KBM-7 (cell line): ENCODE measurements at regions not wholly inside any gene's neighbourhood (a gene's known extent, or its start where the extent isn't known, plus 50 kb on each side); places are given as distances from the start of the nearest gene placed in this dataset.
"Not testable (repeated sequence)": the region's sequence is repeated elsewhere in the genome, so short reads cannot be mapped to it uniquely, and the experiment has no call there.

Experiments used
- DNase-seq: peaks from one replicate; pipeline ENCODE4 v3.0.0-alpha.2; 2015
- in situ Hi-C: fragments of 300-500 bp; cut with MboI; formaldehyde crosslinking; loops from 2 replicates; pipeline ENCODE4 v1.14.3; 2020; ENCODE audit warnings: low sequenced_read_pairs, low pct_unique_long_range_greater_than_20kb, mixed read lengths

DNA sequence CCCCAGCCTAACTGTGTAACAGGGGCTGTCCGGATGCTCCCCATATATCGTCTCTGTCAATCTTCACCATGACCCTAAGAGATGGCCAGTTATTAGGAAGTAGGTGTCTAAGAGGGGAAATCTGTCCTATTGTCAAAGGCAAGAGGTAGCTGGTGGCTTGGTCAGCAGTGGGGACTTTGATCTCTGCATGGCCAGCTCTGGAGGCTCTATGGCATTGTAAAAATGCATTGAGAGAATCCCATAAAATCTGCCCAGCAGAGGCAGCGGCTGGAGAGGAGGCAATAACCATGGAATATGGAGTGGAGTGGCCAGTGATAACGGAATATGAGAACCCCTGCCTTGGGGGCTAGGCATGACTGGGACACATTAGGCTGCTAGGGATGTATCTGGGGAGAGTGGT is 88.8 kb downstream of the MRM1 start:
- in situ Hi-C loops: no loop called here
- no peak for DNase-seq

GRCh38 chr17:36691606-36692005 is 90.2 kb downstream of the MRM1 start:
- no peak for DNase-seq
- in situ Hi-C loops: no loop called here

DNA sequence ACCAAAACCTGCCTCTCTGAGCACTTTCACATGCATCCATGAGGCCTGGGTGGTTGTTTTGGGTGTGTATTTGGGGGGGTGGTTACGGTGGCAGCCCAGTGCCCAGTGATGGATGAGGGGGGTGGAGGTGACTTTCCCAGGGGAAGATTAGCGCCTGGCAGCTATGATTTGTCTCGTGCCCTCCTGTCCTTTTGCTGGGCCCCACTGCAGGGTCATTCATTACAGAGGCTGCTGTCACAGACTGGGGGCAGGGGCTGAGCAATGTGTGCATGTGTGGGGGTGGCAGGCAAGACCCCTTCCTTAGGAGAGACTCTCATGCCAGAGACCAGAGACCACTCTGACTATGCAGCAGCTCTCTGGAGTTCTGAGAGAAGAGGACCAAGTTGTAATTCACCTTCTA is 93.7 kb downstream of the MRM1 start:
- in situ Hi-C loops: no loop called here

GRCh38 chr17:36695710-36696109 is 94.3 kb downstream of the MRM1 start:
- DNase-seq, in situ Hi-C loops: not testable (repeated sequence)

More for the DNA sequence above, 93.7 kb downstream of the MRM1 start:
- DNase-seq: no peak

- in situ Hi-C loops: no loop called here
- no peak for DNase-seq
Measured at GRCh38 chr17:36696805-36697204, 95.4 kb downstream of the MRM1 start.

- in situ Hi-C loops: no loop called here
Measured at GRCh38 chr17:36697903-36698530, 96.6 kb downstream of the MRM1 start.

DNA sequence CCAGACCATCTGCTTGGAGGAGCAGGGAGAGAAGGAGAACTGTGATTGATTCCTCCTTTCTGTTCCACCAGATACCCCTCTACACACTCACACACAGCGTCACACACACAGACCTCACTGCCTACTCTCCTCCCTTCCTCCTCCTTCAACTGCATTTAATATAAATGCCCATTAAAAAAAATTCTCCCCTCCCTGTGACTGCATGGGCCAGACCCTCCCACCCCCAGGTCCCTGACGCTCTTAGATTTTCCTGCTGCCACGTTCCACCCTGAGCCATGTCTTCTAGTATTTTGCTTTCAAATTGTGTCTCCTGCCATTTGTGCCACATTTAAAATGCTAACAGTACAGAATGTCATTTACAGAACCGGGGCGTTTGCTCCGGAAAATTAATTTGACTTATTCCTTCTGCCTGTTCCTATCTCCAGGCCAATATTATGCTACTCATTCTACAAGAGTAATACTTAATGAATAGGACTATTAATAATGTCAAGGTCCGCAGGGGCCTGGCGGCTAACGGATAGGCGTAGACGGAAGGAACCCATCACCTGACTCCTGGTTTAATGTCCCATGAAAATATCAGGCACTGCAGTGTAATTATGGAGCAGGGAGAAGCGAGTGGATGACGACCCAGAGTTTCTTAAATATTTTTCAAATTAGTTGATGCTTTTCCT is 100.2 kb downstream of the MRM1 start:
- in situ Hi-C loops: no loop called here
- DNase-seq: no peak

More at GRCh38 chr17:36697903-36698530, 96.6 kb downstream of the MRM1 start:
- peak; percentile 44 for DNase-seq

DNA sequence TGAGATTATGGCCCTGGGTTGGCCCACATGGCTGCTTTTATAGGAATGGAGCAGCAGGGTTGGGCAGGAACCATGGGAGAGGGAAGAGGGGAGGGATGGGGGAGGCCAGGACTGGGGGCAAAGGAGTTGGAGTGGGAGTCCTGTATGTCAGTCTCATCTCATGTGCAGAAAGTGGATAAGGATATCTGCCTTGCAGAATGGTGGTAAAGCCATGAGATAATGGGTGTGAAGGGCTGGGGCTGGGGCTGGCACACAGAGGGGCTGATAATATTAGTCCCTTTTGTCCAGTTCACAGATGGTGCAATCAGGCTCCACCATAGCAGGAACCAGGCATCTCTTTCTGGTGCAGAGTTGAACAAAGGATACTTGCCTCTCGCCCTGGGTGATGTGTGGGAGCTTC is 101.3 kb downstream of the MRM1 start:
- DNase-seq: no peak
- in situ Hi-C loops: no loop called here

GRCh38 chr17:36703860-36704266 is 102.5 kb downstream of the MRM1 start:
- in situ Hi-C loops: no loop called here
- DNase-seq: peak; percentile 57

DNA sequence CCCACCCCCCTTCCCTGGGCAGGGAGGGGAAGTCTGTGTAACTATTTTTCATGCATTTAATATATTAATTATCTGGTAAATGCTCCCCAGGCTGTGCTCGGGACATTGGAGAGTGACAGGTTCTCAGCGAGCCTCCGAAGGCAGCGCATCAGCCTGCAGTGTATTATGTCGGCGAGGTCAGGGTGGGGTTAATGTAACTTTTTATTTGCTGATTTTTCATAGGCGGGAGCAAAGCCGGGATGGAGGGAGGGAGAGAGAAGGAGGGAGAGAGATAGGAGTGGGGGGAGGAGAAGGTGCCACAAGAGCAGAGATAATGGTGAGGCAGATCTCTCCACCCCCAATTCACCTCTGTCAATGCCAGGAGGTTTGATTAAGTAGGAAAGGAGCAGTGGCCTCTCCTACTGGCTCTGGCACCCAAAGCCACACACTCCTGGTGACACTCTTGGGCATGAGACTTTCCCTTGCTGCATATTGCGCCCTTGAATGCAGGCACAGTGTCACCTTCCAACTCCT is 104.0 kb downstream of the MRM1 start:
- no peak for DNase-seq
- in situ Hi-C loops: no loop called here

- in situ Hi-C loops: no loop called here
- DNase-seq: peak; percentile 68
Measured at GRCh38 chr17:36705874-36706731, 104.7 kb downstream of the MRM1 start.

DNA sequence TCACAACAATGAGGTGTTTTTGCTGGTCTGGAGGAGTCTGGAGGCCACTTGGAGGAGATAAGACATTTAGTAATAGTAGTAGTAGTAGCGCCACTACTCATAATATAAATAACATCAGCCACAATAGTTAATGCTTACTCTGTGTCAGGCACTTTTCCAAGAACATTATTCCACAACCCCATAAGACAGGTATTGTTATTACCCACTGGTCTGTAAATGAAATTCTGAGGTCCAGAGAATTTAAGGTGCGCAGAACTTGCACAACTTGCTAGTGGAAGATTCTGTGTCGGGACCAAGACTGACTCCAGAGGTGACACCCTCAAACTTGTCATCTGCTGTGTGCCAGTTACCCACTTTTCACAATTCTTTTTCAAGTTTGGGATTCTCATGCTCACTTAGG is 106.5 kb downstream of the MRM1 start:
- in situ Hi-C loops: no loop called here
- no peak for DNase-seq

DNA sequence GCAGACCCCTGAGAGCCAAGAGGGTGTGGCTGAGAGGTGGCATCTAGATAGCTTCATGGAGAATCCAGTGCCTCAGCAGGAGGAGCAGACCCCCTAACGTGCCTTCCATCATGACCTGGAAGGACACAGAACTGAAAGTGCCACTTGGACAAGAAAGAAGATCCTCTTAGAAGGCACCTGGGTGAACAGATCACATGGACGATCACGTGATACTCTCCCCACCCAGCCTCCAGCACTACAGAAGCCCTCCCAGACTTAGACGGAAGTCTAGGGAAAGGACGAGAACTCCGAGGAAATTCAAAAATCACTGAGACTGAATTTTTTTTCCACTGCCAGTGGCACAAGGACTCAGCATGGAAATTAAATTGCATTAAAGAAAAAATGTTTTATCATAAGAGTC is 113.4 kb downstream of the MRM1 start:
- in situ Hi-C loops: no loop called here
- DNase-seq: no peak

DNA sequence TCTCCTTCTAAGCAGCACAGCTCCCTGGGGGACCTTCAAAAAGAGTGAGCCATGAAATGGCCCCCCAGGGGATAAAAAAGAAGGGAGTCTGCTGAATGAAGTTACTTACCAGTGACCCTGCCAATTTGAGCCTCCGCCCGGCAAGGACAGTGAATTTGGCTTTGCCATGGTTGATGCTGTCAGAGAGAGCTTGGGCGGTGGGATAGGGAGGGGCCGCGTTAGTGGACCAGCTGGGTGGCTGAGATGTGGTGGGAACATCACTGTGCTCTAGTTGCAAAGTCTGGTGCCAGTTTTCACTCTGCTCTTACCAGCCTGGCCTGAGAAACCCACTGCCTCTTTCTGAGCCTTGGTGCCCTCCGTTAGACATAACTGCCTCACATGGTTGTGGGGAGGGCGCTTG is 114.6 kb downstream of the MRM1 start:
- in situ Hi-C loops: no loop called here
- no peak for DNase-seq

DNA sequence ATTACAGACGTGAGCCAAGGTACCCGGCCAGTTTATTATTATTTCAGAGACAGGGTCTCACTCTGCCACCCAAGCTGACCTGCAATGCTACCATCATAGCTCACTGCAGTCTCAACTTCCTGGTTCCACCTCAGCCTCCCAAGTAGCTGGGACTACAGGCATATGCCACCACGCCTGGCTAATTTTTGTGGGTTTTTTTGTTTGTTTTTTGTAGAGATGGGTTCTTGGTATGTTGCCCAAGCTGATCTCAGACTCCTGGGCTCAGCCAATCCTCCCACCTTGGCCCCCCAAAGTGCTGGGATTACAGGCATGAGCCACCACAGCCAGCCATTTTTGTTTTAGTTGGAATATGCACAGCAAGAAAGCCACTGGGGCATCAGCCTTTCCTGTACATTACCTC is 115.7 kb downstream of the MRM1 start:
- in situ Hi-C loops: no loop called here
- no peak for DNase-seq

DNA sequence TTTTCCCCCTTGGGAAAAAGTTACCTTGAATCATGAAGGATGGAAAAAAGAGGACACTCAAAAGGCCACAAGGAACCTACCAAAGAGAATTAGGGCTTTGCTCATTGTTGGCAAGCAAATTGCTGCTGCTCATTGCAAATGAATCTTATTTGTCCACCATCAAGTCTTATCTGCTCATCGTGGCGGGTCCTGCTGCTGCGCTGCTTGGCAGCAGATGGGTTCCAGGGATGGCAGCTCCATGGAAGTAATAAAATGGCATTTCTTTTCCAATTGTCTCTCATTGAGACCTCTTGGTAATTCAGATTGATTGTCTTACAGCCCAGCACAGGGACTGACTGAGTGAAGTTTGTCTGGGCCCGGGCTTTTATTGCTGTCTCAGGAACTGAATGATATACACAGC is 118.7 kb downstream of the MRM1 start:
- in situ Hi-C loops: no loop called here
- no peak for DNase-seq

DNA sequence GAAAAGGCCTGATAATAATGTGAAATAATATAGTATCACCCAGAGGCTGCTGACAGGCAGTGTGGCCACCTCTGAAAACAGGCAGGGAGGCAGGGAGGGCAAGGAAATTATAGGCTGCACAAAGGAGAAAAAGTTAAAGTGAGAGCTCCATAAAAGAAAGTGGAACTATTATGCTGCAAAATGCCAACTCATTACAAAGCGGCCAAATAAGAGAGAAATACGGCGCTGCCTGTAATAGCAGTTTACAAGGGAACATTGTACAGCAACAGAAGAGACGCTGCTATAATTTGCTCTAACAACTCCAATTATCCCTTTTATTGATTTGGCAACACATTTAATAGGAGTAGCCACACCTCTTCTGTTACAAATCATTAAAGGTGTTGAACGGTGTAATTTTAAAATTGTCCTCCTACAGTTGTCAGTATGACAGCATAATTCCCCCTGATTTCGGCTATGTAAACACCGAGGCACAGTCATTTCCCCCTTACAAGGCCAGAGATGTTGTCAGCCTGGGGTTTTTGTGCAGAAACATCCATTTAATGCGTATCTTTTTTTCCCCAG is 120.3 kb downstream of the MRM1 start:
- in situ Hi-C loops: no loop called here
- no peak for DNase-seq

- peak; percentile 83 for DNase-seq
- in situ Hi-C loops: no loop called here
Measured at GRCh38 chr17:36722121-36722902, 120.9 kb downstream of the MRM1 start.

DNA sequence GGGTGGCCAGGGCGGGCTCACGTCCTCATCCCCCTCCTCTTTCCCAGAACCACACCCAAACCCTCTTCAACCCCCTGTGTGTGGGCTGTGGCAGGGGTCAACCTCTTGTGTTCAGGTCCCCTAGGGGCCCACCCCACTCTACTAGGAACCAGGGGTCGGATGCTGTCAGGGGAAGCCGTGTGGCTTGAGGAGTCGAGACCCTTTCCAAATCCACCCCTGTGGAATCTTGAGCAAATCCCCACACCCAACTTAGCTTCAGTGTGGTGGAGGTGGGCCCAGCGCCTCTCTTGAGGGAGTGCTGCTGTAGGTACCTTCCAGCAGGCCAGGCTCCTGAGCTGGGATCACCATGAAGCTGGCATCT is 121.5 kb downstream of the MRM1 start:
- DNase-seq: no peak
- in situ Hi-C loops: no loop called here
